LNCAP (cell line): ENCODE measurements at regions not wholly inside any gene's neighbourhood (a gene's known extent, or its start where the extent isn't known, plus 50 kb on each side); places are given as distances from the start of the nearest gene placed in this dataset.

ENCODE experiments used
- CTCF ChIP-seq: fragments of 450-650 bp; IDR thresholded peaks from 2 replicates; pipeline ENCODE4 v1.5.1; 2017; ENCODE audit warnings: mild to moderate bottlenecking

- TF ChIP-seq CTCF, result no peak
These were observed 508.0 kb downstream of the FGF9 start for GRCh38 chr13:22178878-22179277.

GRCh38 chr13:22187329-22187728 lies 516.5 kb downstream of the FGF9 start:
- no peak for TF ChIP-seq CTCF

GRCh38 chr13:22189176-22190048 lies 518.5 kb downstream of the FGF9 start:
- TF ChIP-seq CTCF, result no peak

GRCh38 chr13:22193070-22193469 lies 522.2 kb downstream of the FGF9 start:
- no peak for TF ChIP-seq CTCF

- no peak for TF ChIP-seq CTCF
These were observed 523.4 kb downstream of the FGF9 start for GRCh38 chr13:22194106-22194805.

GRCh38 chr13:22195726-22196125 lies 524.9 kb downstream of the FGF9 start:
- TF ChIP-seq CTCF, result no peak

GRCh38 chr13:22196777-22197176 lies 525.9 kb downstream of the FGF9 start:
- TF ChIP-seq CTCF, result no peak
